HG02759 (cell line): ENCODE measurements at regions not wholly inside any gene's neighbourhood (a gene's known extent, or its start where the extent isn't known, plus 50 kb on each side); places are given as distances from the start of the nearest gene placed in this dataset.
"Not testable (repeated sequence)": the region's sequence is repeated elsewhere in the genome, so short reads cannot be mapped to it uniquely, and the experiment has no call there.

Experiments
- ATAC-seq: cut with Tn5 transposase; IDR thresholded peaks from one replicate; pipeline ENCODE4 v1.9.1; 2021; ENCODE audit warnings: mild to moderate bottlenecking, moderate library complexity; ENCODE audit not compliant: unreplicated experiment

DNA sequence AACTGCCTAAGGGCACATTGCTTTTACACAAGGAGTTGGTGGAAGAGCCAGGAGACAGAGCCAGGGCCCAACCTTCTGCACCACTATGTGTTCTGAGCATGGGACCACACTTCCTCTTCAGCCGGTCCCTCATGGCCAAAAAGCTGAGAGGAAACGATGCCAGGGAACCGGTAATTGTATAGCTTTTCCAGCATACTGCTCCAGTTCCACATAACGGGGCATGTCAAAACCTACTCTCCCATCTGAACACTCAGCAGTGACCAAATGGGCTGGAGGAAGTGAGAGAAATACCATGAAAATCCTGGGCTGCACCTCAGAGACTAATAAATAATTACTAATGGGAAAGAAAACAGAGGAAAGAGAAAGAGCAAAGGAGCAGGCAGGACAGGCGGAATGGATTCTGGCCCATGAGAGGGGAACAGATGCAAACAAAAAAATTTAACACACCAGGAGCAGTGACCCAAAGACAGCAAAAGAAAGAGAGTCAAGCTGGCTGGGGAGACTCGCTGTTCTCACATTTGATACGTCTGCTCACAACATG is 52.0 kb upstream of the BMP2 start:
- ATAC-seq = no peak

DNA sequence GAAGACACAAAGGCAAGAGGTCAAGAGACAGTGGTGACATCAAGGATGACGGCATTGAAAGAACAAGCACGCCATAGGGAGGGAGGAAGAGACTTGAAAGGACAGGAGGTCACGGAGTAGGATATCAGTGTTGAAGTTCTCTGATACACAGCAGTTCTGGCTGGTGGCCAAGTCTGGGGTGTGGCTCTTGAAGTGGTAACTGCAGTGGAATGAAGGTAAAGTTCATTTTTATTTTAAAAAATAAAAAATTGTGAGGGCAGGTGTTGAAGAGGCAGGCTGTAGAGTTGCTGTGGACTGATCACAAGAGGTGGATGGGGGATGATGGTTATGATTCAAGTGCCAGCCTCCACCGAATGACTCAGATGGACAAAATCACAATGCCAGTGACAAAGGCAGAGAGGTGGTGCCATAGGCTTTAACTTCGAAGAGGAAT is 53.2 kb upstream of the BMP2 start:
- ATAC-seq = no peak

DNA sequence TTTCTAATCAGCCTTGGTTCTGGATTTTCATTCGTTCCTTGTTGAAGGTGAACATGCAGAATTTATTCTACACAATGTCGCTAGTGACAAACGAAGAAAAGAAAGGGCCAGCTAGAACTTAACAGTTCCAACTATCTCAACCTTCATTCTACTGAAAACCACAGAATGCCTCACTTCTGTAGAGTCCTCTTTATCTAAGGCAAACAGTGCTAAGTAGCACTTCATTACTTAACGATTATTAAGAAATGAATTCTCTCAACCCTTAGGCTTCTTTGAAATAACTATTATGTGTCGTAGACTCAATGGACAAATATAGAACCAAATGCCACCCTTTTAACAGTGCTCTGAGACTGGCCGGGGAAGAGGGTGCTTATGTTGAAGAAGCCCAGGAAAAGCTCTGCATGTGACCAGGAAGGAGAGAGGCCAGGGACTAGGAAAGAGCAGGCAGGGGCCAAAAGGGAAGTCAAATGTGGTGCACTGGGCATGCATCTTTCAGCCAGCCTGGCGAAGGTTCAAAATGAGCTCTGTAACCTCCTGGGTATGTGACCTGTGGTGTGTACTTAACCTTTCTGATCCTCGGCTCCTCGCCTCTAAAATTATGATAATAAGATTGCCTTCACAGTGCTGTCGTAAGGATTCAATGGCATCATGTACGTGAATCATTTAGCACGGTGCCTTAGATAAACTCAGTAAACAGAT is 55.4 kb upstream of the BMP2 start:
- no peak for ATAC-seq

DNA sequence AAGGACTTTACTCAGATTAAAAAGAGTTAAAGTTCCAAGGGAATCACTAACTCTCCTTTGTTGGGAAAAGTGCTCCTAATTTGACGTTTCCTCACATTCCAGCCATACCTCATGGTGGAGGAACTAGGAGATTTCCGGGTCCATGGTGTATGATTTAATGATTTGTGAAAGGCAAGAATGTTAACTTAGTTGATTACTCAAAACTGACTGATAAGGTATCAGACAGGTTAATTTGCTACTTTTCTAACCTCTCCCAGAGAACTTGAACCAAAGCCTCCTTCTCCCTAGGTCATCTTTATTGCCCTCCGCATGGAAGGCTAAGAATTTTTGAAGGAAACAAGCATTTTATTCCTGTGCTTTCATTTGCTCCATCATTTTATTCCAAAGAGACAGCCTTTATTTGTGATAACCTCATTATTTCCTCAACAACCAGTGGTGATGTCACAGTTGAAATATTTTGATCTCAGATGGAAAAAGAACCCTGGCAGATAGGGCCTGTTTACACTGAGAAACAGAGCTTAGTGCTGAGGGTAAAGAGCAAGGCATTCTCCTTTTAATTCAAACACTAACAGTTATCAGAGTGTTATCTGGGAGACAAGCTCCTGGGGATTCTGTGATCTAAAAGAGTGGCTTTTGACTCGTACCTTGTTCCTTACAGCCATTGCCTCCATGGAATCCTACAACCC is 57.4 kb upstream of the BMP2 start:
- no peak for ATAC-seq

DNA sequence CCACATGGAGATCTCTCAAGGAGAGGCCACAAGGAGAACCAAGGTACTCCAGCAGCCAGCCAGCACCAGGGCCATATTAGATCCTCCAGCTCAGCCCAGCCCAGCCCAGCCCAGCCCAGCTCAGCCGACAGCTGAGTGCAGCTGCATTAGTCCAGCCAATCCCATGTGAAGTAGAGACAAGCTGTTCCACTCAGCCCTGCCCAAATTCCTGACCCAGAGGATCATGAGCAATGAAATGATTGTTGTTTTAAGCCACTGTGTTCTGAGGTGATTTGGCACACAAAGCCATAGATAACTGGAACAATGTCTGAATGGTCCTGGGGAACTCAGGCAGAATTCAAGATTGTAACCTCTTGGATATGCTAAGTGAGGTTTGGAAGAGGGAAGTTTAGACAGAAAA is 59.5 kb upstream of the BMP2 start:
- ATAC-seq = no peak

DNA sequence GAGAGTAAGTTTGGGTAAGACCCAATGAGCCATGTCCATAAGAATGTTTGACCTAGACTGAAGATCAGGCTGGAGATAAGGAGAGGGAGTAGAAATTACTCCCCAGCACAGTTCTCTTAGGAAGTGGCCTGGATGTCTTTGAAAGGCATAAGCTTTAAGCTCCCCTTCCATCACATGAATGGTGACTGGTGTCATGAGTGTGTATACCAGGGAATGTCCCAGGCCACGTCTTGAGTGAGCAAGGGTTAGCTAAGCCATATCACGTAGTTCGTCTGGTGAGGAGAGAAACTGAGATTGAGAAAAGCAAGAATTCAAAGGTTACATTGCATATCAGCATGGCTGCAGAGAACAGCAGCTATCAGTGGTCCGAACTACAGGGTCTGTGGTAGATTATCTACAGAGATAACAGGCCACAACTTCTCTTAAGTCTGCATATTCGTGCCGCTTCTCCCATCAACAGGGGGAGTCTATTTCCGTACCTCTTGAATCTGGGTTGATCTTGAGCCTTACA is 60.1 kb upstream of the BMP2 start:
- no peak for ATAC-seq

DNA sequence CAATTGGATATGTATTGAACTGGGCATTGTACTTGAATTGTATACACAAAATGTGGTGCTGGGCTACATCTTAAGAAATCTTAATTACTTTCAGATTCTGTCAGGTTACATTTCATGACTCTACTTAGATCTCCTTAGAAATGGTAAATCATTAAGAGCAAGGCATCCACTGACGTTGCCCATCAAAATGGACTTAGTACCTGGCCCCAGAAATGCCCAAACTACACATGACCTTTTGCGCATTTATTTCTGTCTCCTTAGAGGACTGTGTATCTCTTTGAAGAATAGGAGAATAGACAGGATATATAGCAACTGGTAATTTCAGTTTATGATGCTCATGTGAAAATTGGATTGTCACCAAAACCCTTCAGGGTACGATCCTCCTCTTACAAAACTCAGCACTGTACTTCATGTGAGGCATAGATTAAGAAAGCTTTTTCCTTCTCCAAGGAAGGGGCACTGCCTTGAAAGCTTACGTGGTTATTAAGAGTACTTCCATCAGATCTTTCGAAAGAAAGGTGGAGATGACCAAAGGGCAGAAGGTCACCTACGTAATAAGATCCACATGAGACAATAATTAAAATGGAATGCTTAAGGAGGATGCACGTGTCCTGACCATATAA is 61.4 kb upstream of the BMP2 start:
- no peak for ATAC-seq

DNA sequence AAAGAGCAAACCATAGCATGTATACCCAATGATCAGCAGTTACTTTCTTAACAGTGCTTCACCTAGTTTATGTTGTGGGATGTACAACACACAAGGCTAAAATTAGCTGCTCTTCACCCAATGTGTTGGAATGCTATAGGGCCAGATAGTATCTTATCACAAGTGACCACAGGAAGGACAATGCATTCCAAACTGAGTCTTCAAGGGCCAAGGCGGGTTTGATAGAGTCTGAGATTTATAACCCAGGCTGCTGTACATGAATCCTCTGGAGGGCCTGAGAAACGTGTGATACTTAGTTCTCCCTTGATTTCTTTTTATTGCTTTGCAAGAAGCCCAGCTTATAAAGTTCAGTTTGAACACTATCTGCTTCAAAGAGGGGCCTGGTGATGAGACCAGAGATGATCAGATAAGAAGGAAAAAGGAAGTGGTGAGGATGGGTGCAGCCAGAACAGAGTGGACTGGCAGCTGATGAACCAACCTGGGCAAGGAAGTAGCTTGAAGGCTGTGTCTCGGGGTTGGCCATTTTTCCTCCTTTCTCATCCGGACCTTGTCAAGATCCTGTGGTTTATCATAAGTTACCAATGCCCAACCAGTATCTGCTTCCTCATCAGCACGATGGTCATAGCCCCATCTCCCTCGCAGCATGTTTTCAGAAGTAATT is 62.2 kb upstream of the BMP2 start:
- ATAC-seq = no peak

DNA sequence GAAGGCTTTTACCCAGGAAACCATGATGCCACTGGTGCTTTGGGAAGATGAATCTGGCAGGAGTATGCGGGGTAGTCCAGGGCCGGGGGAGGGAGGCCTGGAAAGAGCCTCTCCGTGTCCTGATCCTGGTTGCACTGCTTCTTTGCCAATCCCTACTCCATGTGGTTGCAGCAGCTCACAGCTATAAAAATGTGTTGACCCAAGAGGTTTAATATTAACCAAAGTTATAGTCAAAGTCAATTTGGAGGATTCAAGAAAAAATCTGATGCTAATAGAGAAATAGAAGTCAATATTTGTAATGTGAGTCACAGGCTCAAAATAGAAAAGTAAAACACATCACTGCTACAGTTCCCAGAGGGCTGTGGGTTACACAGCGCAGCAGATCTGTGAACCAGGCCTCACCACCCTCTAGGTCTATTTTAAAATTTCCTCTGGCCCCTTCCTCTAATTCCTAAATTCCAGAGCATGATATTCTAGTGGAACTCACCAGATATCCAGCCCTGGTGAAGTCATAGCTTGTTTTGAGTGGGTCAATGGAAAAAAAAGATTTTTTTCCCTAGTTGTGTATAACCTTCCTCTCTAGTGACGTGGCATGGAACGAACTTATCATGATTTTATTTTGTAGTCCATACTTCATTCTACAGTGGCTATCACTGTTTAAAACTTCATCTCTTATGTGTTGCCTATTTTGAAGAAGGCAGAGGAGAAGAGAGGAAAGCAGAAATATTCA is 63.2 kb upstream of the BMP2 start:
- ATAC-seq = no peak

DNA sequence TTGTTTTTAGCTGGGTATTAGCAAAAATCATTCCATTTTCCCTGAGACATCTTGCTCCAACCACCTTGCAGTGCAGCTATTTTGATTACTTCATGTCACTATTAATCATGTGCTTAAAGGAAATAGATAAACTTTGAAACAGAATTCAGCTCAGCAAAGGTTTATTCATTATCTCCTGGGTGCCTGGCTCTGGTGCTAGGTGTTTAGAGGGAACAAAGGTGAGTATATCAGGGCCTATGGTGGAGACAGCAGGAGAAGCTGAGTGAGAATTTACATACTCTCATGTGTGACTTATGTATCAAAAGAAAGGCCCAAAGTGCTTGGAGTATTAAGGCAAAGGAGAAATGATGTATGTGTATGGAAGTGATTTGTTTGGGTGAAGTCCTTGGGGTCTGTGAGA is 63.8 kb upstream of the BMP2 start:
- ATAC-seq = no peak

DNA sequence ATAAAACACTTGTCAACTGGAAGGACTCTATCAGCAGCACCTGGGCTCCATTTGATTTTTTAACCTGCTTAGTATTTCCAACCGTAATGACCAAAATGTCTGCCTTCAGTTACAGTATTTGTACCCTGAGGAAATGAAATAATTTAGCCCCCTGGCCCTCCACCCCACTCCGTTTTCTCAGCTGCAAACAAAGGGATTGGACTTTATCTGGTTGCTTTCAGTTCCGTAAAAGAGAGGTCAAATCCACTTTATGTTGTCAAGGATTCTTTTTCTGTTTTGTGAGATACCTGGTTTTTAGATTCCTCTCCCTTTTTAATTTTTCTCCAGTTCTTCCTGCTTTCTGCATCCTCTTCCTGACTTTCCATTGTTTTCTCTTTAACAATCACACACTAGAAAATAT is 64.4 kb upstream of the BMP2 start:
- ATAC-seq = no peak

DNA sequence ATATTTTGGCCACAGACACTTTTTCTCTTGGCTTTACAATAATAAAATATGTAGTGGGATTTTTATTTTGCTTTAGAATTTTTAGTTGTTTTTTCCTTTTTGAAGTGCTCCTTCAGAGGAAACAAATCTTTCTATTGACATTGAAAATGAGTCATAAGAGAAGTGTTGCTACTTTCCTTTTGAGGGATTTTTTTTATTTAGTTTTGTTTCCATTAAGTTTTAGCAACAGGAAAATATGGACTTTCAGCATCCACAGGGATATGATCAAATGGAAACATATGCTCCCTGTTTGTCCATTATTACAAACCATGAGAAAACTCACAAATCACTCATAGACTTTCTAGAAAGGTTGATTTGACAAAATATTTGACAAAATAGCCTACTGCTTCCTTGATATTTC is 65.3 kb upstream of the BMP2 start:
- ATAC-seq = no peak

DNA sequence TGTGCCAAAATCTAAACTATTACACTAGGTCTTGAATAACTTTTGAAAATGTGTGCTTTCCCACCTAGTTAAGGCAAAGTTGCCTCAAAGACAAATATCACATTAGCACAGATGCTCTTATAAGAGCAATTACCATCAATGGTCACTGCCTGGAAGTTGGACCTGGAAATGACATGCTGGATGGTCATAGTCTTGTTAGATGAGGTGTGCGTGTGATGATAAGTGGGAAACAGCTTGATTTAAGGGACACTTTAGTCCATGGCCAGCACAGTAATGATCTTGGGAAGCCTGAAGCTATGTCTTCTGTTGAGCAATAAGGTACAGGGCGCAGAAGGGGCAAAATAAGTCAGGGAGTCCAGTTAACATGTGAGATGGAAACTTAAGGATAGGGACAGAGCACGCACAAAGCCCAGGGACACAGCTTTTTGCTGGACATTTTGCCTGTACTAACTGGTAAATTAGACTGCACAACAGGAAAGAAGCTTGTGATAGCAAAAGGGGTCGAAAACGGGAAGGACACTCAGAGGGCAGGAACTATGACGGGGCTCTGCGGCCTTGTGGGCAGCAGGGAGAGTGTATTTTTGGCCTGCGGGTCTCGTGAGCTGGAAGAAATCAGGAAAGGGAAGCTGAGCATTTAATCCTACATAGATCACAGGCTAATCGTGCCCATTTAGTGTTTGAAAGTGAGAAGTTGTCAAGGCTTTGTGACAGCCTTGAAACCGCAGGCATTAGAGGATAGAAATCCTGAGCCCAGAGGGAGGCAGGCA is 66.7 kb upstream of the BMP2 start:
- no peak for ATAC-seq

DNA sequence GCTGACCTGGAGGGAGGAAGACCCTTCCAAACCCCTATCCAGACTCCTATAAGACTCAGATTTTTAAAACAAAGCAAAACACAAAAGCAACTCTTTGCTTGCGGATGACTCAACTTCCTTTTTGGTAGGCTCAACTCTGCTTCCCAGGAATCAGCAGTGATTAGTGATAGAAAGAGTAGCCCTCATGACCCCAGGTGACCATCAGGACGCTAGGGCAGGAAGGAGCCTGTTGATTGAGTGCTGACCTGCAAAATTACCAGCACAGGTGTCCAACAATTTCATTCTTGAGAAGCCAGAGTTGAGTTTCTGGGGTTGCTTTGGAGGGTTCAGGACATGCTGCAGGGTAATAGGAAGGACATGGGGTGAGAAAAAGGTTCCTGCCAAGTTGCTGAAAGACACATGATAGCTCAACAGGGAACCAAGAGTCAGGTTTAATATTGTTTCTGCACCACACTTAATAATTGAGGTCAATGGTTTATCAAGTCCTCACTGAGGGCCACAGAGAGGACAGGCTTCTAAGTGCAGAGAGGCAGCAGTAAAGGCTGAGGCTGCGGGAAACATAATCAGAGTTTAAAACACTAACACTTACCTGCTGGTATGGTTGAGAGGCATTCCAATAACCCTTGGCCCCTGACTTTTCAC is 67.4 kb upstream of the BMP2 start:
- no peak for ATAC-seq

DNA sequence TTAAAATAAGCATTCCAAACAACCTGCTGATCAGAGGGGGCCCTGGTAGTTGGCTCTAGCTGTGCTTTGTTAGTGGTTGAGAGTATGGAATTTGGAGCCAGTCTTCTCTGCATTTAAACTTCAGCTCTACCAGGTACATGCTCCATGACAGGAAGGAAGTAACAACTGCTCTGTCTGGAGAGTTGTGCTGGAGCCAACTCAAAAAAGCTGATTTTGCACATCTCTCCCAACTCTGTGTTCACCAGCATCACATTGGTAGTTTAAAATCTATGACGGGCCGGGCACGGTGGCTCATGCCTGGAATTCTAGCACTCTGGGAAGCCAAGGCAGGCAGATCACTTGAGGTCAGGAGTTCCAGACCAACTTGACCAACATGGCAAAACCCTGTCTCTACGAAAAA is 68.8 kb upstream of the BMP2 start:
- no peak for ATAC-seq

DNA sequence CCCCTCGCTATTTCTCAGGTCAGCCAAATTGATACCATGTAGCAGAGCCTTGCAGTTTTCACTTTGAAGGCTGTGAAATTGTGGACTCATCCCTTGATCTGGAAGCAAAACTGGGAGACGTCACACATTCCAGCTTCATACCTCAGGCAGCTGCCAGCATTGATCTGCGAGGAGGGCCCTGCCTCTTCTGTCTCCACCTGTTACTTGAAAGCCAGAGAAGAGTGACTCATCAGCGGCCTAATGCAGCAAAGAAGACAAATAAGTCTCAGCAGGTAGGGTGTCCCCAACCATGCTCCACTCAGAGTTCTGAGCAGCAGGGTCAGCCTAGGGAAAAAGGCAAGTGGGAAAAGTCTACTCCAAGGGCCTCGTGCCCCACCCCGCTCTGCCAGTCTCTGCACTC is 69.4 kb upstream of the BMP2 start:
- no peak for ATAC-seq

DNA sequence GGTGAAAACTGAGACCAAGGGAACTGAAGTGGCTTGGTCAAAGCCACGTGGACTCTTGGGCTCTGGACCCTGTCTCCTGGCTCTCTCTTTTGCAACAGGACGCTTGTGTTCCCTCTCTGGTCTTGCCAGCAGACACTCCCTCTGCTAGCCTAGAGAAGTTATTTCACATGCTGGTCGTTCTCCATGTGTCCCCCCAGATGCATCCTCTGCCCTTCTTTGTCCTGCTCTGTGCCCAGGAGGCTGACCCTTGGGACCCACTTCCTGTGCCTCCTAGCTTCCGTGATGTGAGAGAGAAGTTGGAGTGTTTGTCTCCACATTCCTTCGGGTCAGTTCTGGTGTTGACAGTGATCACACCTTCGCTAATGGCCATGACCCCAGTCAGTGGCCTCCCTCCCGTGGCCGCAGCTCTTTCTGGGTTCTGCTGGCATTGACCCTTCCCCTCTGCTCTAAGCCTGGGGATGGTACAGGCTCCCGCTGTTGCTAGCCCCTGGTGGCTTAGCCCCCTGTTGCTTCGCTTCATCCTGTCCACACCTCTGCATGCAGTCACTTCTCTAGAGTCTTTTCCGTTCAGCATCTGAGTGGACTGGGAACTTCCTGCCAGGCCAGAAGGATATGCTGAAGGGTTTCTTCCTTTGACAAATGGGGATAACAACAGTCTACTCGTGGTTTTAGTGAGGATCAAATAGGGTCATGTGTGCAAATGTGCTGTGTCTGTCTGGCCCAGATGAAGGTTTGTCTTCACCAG is 70.1 kb upstream of the BMP2 start:
- ATAC-seq = no peak

DNA sequence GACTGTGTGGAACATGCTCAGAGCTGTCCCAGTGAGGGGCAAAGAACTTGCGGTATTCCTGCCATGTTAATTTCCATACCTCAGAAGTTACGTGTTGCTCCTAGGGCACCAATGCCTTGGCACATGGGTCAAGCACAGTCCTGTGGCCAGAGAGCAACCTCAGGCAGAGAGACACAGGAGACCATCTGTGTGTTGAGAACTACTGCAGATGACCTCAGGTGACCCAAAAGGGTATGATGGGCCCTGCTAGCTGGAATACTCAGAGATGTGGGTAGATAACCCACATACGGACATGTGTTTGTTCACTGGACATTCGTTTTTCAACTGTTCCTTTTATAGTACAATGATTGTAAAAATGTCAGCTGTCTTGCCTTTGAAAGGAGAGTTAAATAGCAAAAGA is 71.5 kb upstream of the BMP2 start:
- no peak for ATAC-seq

DNA sequence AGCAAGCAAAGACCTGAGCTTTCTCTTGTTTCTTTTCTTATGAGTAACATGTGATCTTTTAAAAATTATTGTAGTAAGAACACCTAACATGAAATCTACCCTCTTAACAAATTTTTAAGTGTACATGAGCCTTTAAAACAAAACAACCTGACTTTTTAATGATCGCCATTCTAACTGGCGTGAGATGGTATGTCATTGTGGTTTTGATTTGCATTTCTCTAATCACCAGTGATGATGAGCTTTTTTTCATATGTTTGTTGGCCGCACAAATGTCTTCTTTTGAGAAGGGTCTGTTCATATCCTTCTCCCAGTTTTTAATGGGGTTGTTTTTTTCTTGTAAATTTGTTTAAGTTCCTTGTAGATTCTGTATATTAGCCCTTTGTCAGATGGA is 73.7 kb upstream of the BMP2 start:
- not testable (repeated sequence) for ATAC-seq
